ENCODE measurements at regions not wholly inside any gene's neighbourhood (a gene's known extent, or its start where the extent isn't known, plus 50 kb on each side); places are given as distances from the start of the nearest gene placed in this dataset.
"Not testable (repeated sequence)": the region's sequence is repeated elsewhere in the genome, so short reads cannot be mapped to it uniquely, and the experiment has no call there.

- not testable (repeated sequence) for DNase-seq (ENCODE audit: low spot score)
Measured at GRCh38 chr10:6921026-6921425, 340.9 kb upstream of the PRKCQ start.

GRCh38 chr10:6920072-6921019 is 340.3 kb upstream of the PRKCQ start:
- DNase-seq (ENCODE audit: low spot score): peak; percentile 55

- DNase-seq (ENCODE audit: low spot score): no peak
Measured at GRCh38 chr10:6919077-6919476, 339.0 kb upstream of the PRKCQ start.

- no peak for DNase-seq (ENCODE audit: low spot score)
Measured at GRCh38 chr10:6918305-6918704, 338.2 kb upstream of the PRKCQ start.

- DNase-seq (ENCODE audit: low spot score): no peak
Measured at GRCh38 chr10:6917125-6917524, 337.0 kb upstream of the PRKCQ start.

GRCh38 chr10:6916601-6917000 is 336.5 kb upstream of the PRKCQ start:
- DNase-seq (ENCODE audit: low spot score): no peak

- no peak for DNase-seq (ENCODE audit: low spot score)
Measured at GRCh38 chr10:6915307-6915706, 335.2 kb upstream of the PRKCQ start.

GRCh38 chr10:6912929-6913328 is 332.9 kb upstream of the PRKCQ start:
- DNase-seq (ENCODE audit: low spot score): no peak

- DNase-seq (ENCODE audit: low spot score): no peak
Measured at GRCh38 chr10:6912424-6912823, 332.3 kb upstream of the PRKCQ start.

- DNase-seq (ENCODE audit: low spot score): no peak
Measured at GRCh38 chr10:6912021-6912420, 331.9 kb upstream of the PRKCQ start.

- no peak for DNase-seq (ENCODE audit: low spot score)
Measured at GRCh38 chr10:6909905-6910560, 330.0 kb upstream of the PRKCQ start.

- DNase-seq (ENCODE audit: low spot score): no peak
Measured at GRCh38 chr10:6907877-6908530, 327.9 kb upstream of the PRKCQ start.

GRCh38 chr10:6894405-6894804 is 314.3 kb upstream of the PRKCQ start:
- DNase-seq (ENCODE audit: low spot score): no peak

- no peak for DNase-seq (ENCODE audit: low spot score)
Measured at GRCh38 chr10:6892864-6893263, 312.8 kb upstream of the PRKCQ start.

GRCh38 chr10:6891924-6892323 is 311.8 kb upstream of the PRKCQ start:
- DNase-seq (ENCODE audit: low spot score): no peak

- no peak for DNase-seq (ENCODE audit: low spot score)
Measured at GRCh38 chr10:6889718-6890117, 309.6 kb upstream of the PRKCQ start.

GRCh38 chr10:6888434-6888833 is 308.4 kb upstream of the PRKCQ start:
- no peak for DNase-seq (ENCODE audit: low spot score)

- no peak for DNase-seq (ENCODE audit: low spot score)
Measured at GRCh38 chr10:6885284-6885683, 305.2 kb upstream of the PRKCQ start.

GRCh38 chr10:6881987-6882386 is 301.9 kb upstream of the PRKCQ start:
- DNase-seq (ENCODE audit: low spot score): no peak

GRCh38 chr10:6877722-6878392 is 297.8 kb upstream of the PRKCQ start:
- DNase-seq (ENCODE audit: low spot score): no peak

- DNase-seq (ENCODE audit: low spot score): no peak
Measured at GRCh38 chr10:6877336-6877721, 297.3 kb upstream of the PRKCQ start.

GRCh38 chr10:6875269-6875865 is 295.3 kb upstream of the PRKCQ start:
- no peak for DNase-seq (ENCODE audit: low spot score)
